ENCODE measurements at regions not wholly inside any gene's neighbourhood (a gene's known extent, or its start where the extent isn't known, plus 50 kb on each side); places are given as distances from the start of the nearest gene placed in this dataset.
A peak's percentile ranks its signal among the peaks of the same experiment; 100 is the strongest.

- TF ChIP-seq, protein P1, sequence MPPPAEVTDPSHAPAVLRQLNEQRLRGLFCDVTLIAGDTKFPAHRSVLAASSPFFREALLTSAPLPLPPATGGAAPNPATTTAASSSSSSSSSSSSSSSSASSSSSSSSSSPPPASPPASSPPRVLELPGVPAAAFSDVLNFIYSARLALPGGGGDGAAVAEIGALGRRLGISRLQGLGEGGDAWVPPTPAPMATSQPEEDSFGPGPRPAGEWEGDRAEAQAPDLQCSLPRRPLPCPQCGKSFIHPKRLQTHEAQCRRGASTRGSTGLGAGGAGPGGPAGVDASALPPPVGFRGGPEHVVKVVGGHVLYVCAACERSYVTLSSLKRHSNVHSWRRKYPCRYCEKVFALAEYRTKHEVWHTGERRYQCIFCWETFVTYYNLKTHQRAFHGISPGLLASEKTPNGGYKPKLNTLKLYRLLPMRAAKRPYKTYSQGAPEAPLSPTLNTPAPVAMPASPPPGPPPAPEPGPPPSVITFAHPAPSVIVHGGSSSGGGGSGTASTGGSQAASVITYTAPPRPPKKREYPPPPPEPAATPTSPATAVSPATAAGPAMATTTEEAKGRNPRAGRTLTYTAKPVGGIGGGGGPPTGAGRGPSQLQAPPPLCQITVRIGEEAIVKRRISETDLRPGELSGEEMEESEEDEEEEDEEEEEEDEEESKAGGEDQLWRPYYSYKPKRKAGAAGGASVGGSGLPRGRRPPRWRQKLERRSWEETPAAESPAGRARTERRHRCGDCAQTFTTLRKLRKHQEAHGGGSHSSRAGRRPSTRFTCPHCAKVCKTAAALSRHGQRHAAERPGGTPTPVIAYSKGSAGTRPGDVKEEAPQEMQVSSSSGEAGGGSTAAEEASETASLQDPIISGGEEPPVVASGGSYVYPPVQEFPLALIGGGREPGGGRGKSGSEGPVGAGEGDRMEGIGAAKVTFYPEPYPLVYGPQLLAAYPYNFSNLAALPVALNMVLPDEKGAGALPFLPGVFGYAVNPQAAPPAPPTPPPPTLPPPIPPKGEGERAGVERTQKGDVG (CRISPR knock-in tag; IDR thresholded peaks at IDR 0.05; ENCODE audit: borderline replicate concordance), result 0 out of 2 replicates have a peak, but pooled peaks have one; percentile 45
- TF ChIP-seq, protein P2, sequence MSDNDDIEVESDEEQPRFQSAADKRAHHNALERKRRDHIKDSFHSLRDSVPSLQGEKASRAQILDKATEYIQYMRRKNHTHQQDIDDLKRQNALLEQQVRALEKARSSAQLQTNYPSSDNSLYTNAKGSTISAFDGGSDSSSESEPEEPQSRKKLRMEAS (IDR thresholded peaks at IDR 0.05), result peak; percentile 53
- TF ChIP-seq, protein P3, sequence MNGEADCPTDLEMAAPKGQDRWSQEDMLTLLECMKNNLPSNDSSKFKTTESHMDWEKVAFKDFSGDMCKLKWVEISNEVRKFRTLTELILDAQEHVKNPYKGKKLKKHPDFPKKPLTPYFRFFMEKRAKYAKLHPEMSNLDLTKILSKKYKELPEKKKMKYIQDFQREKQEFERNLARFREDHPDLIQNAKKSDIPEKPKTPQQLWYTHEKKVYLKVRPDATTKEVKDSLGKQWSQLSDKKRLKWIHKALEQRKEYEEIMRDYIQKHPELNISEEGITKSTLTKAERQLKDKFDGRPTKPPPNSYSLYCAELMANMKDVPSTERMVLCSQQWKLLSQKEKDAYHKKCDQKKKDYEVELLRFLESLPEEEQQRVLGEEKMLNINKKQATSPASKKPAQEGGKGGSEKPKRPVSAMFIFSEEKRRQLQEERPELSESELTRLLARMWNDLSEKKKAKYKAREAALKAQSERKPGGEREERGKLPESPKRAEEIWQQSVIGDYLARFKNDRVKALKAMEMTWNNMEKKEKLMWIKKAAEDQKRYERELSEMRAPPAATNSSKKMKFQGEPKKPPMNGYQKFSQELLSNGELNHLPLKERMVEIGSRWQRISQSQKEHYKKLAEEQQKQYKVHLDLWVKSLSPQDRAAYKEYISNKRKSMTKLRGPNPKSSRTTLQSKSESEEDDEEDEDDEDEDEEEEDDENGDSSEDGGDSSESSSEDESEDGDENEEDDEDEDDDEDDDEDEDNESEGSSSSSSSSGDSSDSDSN (CRISPR knock-in tag; IDR thresholded peaks at IDR 0.05), result peak; percentile 33; the same call in 1 of the 2 replicates
- TF ChIP-seq ZNF350 (CRISPR knock-in tag; IDR thresholded peaks at IDR 0.05; ENCODE audit: borderline replicate concordance, low read depth) (peak; percentile 49; the same call in 1 of the 2 replicates), ZFP36 (IDR thresholded peaks at IDR 0.05; ENCODE audit: borderline replicate concordance, low read depth, low read length, partially characterized antibody) (peak; percentile 78), SMC3 (IDR thresholded peaks at IDR 0.05; ENCODE audit: low read length) (peak; percentile 86), IKZF5 (CRISPR knock-in tag; IDR thresholded peaks at IDR 0.05) (peak; percentile 57; the same call in 1 of the 2 replicates), MEF2D (CRISPR knock-in tag; IDR thresholded peaks at IDR 0.05) (no peak), ZFX (CRISPR knock-in tag; IDR thresholded peaks at IDR 0.05; ENCODE audit: low read depth) (peak; percentile 37; the same call in 1 of the 2 replicates), CC2D1A (CRISPR knock-in tag; IDR thresholded peaks at IDR 0.05) (0 out of 2 replicates have a peak, but pooled peaks have one; percentile 59), XRCC5 (optimal IDR thresholded peaks at IDR 0.05; ENCODE audit: low read length) (peak; percentile 91), EP300 (IDR thresholded peaks at IDR 0.05; ENCODE audit: low read depth in 2 of 2, low read length in 2 of 2) (no peak), EP300 (CRISPR knock-in tag; IDR thresholded peaks at IDR 0.05; ENCODE audit: borderline replicate concordance) (peak; percentile 37; the same call in 1 of the 2 replicates), TEAD3 (CRISPR knock-in tag; optimal IDR thresholded peaks at IDR 0.05; ENCODE audit: borderline replicate concordance) (peak; percentile 44)
- TF ChIP-seq, protein P4, sequence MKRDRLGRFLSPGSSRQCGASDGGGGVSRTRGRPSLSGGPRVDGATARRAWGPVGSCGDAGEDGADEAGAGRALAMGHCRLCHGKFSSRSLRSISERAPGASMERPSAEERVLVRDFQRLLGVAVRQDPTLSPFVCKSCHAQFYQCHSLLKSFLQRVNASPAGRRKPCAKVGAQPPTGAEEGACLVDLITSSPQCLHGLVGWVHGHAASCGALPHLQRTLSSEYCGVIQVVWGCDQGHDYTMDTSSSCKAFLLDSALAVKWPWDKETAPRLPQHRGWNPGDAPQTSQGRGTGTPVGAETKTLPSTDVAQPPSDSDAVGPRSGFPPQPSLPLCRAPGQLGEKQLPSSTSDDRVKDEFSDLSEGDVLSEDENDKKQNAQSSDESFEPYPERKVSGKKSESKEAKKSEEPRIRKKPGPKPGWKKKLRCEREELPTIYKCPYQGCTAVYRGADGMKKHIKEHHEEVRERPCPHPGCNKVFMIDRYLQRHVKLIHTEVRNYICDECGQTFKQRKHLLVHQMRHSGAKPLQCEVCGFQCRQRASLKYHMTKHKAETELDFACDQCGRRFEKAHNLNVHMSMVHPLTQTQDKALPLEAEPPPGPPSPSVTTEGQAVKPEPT (CRISPR knock-in tag; IDR thresholded peaks at IDR 0.05; ENCODE audit: low read depth), result no peak
- TF ChIP-seq, protein P5, sequence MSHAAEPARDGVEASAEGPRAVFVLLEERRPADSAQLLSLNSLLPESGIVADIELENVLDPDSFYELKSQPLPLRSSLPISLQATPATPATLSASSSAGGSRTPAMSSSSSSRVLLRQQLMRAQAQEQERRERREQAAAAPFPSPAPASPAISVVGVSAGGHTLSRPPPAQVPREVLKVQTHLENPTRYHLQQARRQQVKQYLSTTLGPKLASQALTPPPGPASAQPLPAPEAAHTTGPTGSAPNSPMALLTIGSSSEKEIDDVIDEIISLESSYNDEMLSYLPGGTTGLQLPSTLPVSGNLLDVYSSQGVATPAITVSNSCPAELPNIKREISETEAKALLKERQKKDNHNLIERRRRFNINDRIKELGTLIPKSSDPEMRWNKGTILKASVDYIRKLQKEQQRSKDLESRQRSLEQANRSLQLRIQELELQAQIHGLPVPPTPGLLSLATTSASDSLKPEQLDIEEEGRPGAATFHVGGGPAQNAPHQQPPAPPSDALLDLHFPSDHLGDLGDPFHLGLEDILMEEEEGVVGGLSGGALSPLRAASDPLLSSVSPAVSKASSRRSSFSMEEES (CRISPR knock-in tag; IDR thresholded peaks at IDR 0.05), result 0 out of 2 replicates have a peak, but pooled peaks have one; percentile 27
- TF ChIP-seq, protein P6, sequence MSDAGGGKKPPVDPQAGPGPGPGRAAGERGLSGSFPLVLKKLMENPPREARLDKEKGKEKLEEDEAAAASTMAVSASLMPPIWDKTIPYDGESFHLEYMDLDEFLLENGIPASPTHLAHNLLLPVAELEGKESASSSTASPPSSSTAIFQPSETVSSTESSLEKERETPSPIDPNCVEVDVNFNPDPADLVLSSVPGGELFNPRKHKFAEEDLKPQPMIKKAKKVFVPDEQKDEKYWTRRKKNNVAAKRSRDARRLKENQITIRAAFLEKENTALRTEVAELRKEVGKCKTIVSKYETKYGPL (CRISPR knock-in tag; IDR thresholded peaks at IDR 0.05), result no peak
These were observed 77.9 kb upstream of the RALY start (continued) for GRCh38 chr20:33915726-33916331.
